HG02642 (cell line): ENCODE measurements at regions not wholly inside any gene's neighbourhood (a gene's known extent, or its start where the extent isn't known, plus 50 kb on each side); places are given as distances from the start of the nearest gene placed in this dataset.

Experiments used
- ATAC-seq: cut with Tn5 transposase; IDR thresholded peaks from one replicate; pipeline ENCODE4 v1.9.1; 2021; ENCODE audit warnings: mild to moderate bottlenecking; ENCODE audit not compliant: unreplicated experiment, poor library complexity

- ATAC-seq: no peak
Observed at GRCh38 chr6:93515736-93516135, 96.4 kb upstream of the EPHA7 start.

DNA sequence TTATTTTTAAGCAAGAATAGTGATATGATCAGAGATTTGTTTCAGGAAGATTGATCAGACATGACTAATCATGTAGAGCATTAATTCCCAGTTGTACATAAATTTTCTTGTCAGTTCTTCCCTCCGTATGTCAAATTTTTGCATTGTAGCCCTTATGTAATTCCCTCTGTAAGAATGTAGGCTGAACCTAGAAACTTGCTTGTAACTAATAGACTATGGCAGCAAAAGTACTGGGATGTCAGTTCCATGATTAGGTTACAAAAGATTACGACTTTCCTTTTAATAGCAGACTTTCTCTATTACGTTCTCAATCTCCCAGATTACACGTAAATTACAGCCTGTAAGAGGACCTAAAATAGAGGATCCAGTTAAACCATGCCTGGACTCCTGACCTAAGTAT, 79.4 kb upstream of the EPHA7 start:
- ATAC-seq: no peak

DNA sequence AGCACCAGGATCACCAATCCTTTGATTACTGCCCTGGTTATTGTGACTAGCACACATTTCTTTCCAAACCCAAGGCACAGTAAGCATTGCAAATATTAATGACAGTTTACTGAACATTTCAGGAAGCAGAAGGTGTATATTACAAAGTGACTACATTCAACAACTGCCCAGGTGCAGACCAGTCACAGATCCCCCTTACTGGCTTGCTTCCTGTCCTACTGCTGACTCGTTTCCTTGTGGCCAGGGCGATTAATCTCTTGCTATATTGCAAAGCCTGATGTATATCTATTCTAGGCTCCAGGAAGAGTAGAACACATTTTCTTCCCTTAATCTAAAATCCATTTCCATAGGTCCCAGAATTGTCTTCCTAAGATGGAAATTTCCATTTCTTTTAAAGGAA, 77.2 kb upstream of the EPHA7 start:
- no peak for ATAC-seq

DNA sequence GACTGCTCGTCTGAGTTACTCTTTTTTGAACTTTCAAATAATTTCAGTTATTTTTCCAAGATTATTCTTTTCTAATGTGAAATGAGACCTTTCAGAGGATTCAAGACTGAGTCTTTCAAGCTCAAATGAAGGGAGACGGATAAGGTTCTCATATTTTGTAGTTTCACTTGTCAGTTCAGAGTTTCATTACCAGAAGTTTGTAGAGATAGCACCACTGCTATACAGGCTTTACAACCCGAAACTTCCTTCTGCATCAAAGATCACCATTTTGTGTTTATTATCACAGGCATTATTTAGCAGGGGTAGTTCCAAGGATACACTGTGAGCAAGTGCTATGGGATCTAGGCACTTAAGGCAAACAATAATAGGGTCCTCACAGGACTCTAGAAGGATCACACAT, 74.7 kb upstream of the EPHA7 start:
- no peak for ATAC-seq

DNA sequence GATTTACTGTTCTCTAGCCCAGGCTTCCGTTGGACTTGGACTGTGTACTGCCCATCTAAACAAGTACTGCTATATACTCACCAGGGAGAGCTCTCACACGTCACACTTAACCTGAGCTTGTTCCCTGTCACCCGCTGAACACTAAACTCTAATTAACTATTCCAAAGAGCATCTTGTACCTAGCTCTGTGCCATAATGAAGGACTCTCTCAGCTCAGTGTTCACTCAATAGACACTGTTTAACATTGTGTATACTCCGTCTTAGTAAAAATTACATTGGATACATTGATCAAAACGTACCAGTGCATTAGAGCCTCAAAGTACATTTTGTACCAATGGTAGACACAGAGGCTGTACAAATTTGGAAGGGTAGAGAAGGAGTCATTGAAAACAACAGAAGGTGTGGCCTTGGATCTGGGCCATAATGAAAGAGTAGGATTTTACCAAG, 55.4 kb upstream of the EPHA7 start:
- no peak for ATAC-seq

DNA sequence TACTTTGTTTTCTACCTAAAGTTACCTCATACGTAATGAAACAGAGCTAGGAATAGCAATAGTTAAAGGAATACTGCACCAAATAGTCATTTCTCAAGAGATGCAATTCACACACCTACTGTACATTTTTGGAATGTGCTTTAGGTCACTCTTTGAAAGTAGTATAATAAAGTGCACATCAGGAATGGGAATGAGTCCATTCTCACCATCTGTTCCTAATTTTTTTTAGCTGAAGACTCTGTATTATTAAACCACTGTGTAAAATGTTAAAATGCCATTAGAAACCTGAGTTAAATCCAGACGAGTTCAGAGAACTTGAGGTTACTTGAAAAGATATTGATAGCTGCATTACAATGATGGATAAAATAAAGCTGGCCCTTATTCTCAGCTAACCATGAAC, 51.9 kb upstream of the EPHA7 start:
- ATAC-seq: no peak
